K562 (cell line): ENCODE measurements at regions not wholly inside any gene's neighbourhood (a gene's known extent, or its start where the extent isn't known, plus 50 kb on each side); places are given as distances from the start of the nearest gene placed in this dataset.

Experiments
- ATAC-seq: fragments of 200-7000 bp; cut with Tn5 transposase; 3 replicates; pipeline ENCODE4 v1.9.1; 2020; ENCODE audit warnings: moderate library complexity
- BruUV-seq: library from RNA; stranded (reverse); fragments of 400-500 nt; replicated peaks from 2 replicates; lab custom pipeline; 2021; lab: Mats Ljungman, UMichigan
- CTCF ChIA-PET: fragments of 300-600 bp; formaldehyde crosslinking; extraction: SDS; loops from one replicate; lab custom pipeline; 2021; ENCODE audit warnings: low intra/inter-chr PET ratio; lab: Yijun Ruan, JAX
- POLR2A ChIA-PET: fragments of 300-600, 350-650 bp; sonication (Branson Sonifier 250); formaldehyde crosslinking; extraction: SDS; loops from one replicate; lab custom pipeline; 2021; ENCODE audit warnings: antibody characterized with exemption, inconsistent platforms; lab: Yijun Ruan, JAX
- DNase-seq, 4 experiments: peaks; one replicate each; pipeline versions ENCODE4 v3.0.0 to v3.0.0-alpha.2; 2011 to 2018; ENCODE audit warnings: low spot score in 3 of 4, mixed read lengths in 3 of 4; ENCODE audit errors: extremely low read depth in 1 of 4
- FAIRE-seq: peaks from 2 replicates; lab custom pipeline; 2011; peaks lifted over from hg19 to GRCh38; lab: Jason Lieb, UNC
- H2AFZ ChIP-seq: 2 replicates; pipeline ENCODE4 v1.6.0; 2011; ENCODE audit warnings: low read depth, low read length, control low read depth, inconsistent platforms
- H3K27ac ChIP-seq: fragments of 200-600 bp; 3 replicates; pipeline ENCODE4 v1.8.0; 2011; ENCODE audit warnings: low read depth, mild to moderate bottlenecking, control low read depth, inconsistent platforms, low read length, moderate library complexity, mixed read lengths; ENCODE audit errors: extremely low read depth
- H3K27me3 ChIP-seq, 2 experiments: fragments of 300-600 bp in 1 of 2; 2 replicates in 1 of 2; 3 replicates in 1 of 2; pipeline versions ENCODE4 v1.6.0 to v1.8.0; 2011; ENCODE audit warnings: inconsistent platforms in 2 of 2, low read length in 2 of 2, mild to moderate bottlenecking in 1 of 2, mixed read lengths in 1 of 2, moderate library complexity in 1 of 2; ENCODE audit not compliant: control insufficient read depth in 2 of 2, insufficient read depth in 2 of 2
- H3K36me3 ChIP-seq: fragments of 300-600 bp; 3 replicates; pipeline ENCODE4 v1.8.0; 2011; ENCODE audit warnings: mild to moderate bottlenecking, low read length, inconsistent platforms; ENCODE audit not compliant: control insufficient read depth, insufficient read depth
- H3K4me1 ChIP-seq, 2 experiments: fragments of 200-600 bp in 1 of 2; replicated peaks in 1 of 2; 2 replicates in 1 of 2; 3 replicates in 1 of 2; pipeline versions ENCODE4 v1.5.1 to v1.8.0; 2011; ENCODE audit warnings: inconsistent platforms in 2 of 2, low read length in 2 of 2, mild to moderate bottlenecking in 1 of 2, mixed read lengths in 1 of 2, moderate library complexity in 1 of 2; ENCODE audit not compliant: control insufficient read depth in 2 of 2, insufficient read depth in 2 of 2
- H3K4me2 ChIP-seq: 2 replicates; pipeline ENCODE4 v1.6.1; 2011; ENCODE audit warnings: low read length, control low read depth, inconsistent platforms, mixed read lengths; ENCODE audit not compliant: insufficient read depth
- H3K4me3 ChIP-seq: fragments of 200-600 bp; sonication (generic), shearing (Covaris generic); 2 replicates; pipeline ENCODE4 v1.5.1; 2016; ENCODE audit warnings: control low read depth, inconsistent platforms
- H3K79me2 ChIP-seq: fragments of 200-600 bp; 3 replicates; pipeline ENCODE4 v1.8.0; 2011; ENCODE audit warnings: low read length, inconsistent platforms; ENCODE audit not compliant: control insufficient read depth, insufficient read depth
- H3K9ac ChIP-seq, 2 experiments: 2 replicates each; pipeline versions ENCODE4 v1.6.0 to v1.6.1; 2011; ENCODE audit warnings: low read depth in 2 of 2, low read length in 2 of 2, control low read depth in 1 of 2, inconsistent platforms in 1 of 2, mild to moderate bottlenecking in 1 of 2, mixed read lengths in 1 of 2; ENCODE audit not compliant: insufficient read depth in 1 of 2
- H3K9me1 ChIP-seq: one replicate; pipeline ENCODE4 v1.6.0; 2011; ENCODE audit warnings: inconsistent platforms, mild to moderate bottlenecking, low read length, moderate library complexity; ENCODE audit not compliant: control insufficient read depth, insufficient read depth
- H3K9me3 ChIP-seq: replicated peaks from 2 replicates; pipeline ENCODE4 v1.5.1; 2011; ENCODE audit warnings: low read depth, low read length, inconsistent platforms; ENCODE audit not compliant: control insufficient read depth, insufficient read depth
- H4K20me1 ChIP-seq: replicated peaks from 2 replicates; pipeline ENCODE4 v1.6.1; 2011; ENCODE audit warnings: low read length, inconsistent platforms, mixed read lengths; ENCODE audit not compliant: control insufficient read depth, insufficient read depth
- ETV6 ChIP-seq, 3 experiments: fragments of 150-350 bp in 1 of 3; sonication (generic) in 1 of 3; formaldehyde crosslinking in 1 of 3; IDR thresholded peaks; 2 replicates each; pipeline versions ENCODE4 v1.6.1 to v1.8.0; 2014 to 2022; ENCODE audit warnings: borderline replicate concordance in 2 of 3, low read depth in 2 of 3, antibody characterized with exemption in 1 of 3, low read length in 1 of 3, mild to moderate bottlenecking in 1 of 3, missing genetic modification reagents in 1 of 3
- GATAD2A ChIP-seq: fragments of 450-650 bp; IDR thresholded peaks from 2 replicates; pipeline ENCODE4 v1.6.1; 2017
- ILF3 ChIP-seq: fragments of 450-650 bp; IDR thresholded peaks from 2 replicates; pipeline ENCODE4 v1.6.1; 2018; ENCODE audit warnings: antibody characterized with exemption, mild to moderate bottlenecking, moderate library complexity, borderline replicate concordance
- KLF13 ChIP-seq: fragments of 450-650 bp; IDR thresholded peaks from 2 replicates; pipeline ENCODE4 v1.6.1; 2016; ENCODE audit warnings: missing genetic modification characterization, low read depth, mild to moderate bottlenecking, missing compliant biosample characterization, moderate library complexity, borderline replicate concordance
- NFXL1 ChIP-seq: fragments of 450-650 bp; formaldehyde crosslinking; IDR thresholded peaks from 2 replicates; pipeline ENCODE4 v1.4.0; 2021; ENCODE audit warnings: mild to moderate bottlenecking
- NR1H2 ChIP-seq: sonication (generic); formaldehyde crosslinking; IDR thresholded peaks from 2 replicates; pipeline ENCODE4 v1.4.0; 2020; ENCODE audit warnings: mild to moderate bottlenecking, missing genetic modification reagents
- PTBP1 ChIP-seq: fragments of 200-400 bp; formaldehyde crosslinking; IDR thresholded peaks from 2 replicates; pipeline ENCODE4 v1.6.1; 2017; ENCODE audit warnings: low read depth, low read length
- in situ Hi-C: fragments of 300-500 bp; cut with MboI; formaldehyde crosslinking; loops from 4 replicates; pipeline ENCODE4 v1.15.0; 2018; ENCODE audit warnings: inconsistent platforms, mixed read lengths
- intact Hi-C: fragments of 100-400 bp; cut with micrococcal nuclease; formaldehyde crosslinking; loops from 2 replicates; pipeline ENCODE4 v1.14.2; 2022
- TF ChIP-seq, protein P1 (sequence below): fragments of 150-350 bp; conservative IDR thresholded peaks from 2 replicates; pipeline ENCODE4 v1.6.1; 2014; ENCODE audit warnings: low read length
- TF ChIP-seq, protein P2 (sequence below): fragments of 450-650 bp; conservative IDR thresholded peaks from 2 replicates; pipeline ENCODE4 v1.6.1; 2016; ENCODE audit warnings: missing genetic modification characterization, low read depth, mild to moderate bottlenecking, control low read depth, missing compliant biosample characterization
- TF ChIP-seq, protein P3 (sequence below): fragments of 450-650 bp; IDR thresholded peaks from 2 replicates; pipeline ENCODE4 v1.6.1; 2016; ENCODE audit warnings: borderline replicate concordance
- TF ChIP-seq, protein P4 (sequence below): sonication (generic); formaldehyde crosslinking; IDR thresholded peaks from 2 replicates; pipeline ENCODE4 v1.8.1; 2023; ENCODE audit warnings: mild to moderate bottlenecking, missing genetic modification reagents, moderate library complexity
- TF ChIP-seq, protein P5 (sequence below): fragments of 450-650 bp; IDR thresholded peaks from 2 replicates; pipeline ENCODE4 v1.6.1; 2017; ENCODE audit warnings: mild to moderate bottlenecking, moderate library complexity

DNA sequence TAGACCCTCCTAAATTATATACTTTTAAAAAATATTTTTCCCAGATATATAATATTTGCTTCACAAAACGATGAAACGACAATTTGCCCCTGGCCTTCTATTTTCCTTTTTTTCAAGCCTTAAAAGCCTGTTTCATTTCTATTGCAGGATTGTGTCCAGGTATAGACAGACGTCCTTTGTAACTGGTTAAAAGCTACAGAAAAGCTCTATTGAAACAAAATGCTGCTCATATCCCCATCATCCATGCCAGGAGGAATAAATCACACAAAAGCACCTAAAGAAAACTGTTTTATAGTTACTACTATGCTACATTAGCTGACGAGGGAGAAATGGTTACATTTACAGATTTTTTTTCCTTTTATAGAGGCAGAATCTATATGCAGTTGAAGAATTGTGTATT lies 765.1 kb downstream of the DIAPH3 start (continued):
- TF ChIP-seq, protein P1, sequence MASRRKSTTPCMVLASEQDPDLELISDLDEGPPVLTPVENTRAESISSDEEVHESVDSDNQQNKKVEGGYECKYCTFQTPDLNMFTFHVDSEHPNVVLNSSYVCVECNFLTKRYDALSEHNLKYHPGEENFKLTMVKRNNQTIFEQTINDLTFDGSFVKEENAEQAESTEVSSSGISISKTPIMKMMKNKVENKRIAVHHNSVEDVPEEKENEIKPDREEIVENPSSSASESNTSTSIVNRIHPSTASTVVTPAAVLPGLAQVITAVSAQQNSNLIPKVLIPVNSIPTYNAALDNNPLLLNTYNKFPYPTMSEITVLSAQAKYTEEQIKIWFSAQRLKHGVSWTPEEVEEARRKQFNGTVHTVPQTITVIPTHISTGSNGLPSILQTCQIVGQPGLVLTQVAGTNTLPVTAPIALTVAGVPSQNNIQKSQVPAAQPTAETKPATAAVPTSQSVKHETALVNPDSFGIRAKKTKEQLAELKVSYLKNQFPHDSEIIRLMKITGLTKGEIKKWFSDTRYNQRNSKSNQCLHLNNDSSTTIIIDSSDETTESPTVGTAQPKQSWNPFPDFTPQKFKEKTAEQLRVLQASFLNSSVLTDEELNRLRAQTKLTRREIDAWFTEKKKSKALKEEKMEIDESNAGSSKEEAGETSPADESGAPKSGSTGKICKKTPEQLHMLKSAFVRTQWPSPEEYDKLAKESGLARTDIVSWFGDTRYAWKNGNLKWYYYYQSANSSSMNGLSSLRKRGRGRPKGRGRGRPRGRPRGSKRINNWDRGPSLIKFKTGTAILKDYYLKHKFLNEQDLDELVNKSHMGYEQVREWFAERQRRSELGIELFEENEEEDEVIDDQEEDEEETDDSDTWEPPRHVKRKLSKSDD = no peak
- TF ChIP-seq, all 486 proteins: peak for 0

DNA sequence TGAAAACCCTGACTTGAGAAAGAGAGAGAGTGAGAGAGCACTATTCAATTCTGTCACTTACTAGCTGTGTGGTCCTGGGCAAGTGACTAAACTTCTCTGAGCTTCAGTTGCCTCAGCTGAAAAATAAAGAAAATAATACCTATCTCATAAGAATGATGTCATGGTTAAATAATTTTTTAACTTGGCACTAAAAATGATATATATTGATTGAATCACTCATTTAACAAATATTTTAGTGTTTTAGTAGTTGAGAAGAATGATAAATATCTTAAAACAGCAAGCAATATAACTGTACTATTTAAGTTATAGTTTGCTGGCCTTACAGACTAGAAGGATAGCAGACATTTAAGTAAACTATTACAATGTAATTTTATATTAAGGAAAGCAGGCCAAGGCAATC lies 764.2 kb downstream of the DIAPH3 start:
- DNase-seq = no peak
- H3K27me3 ChIP-seq = no peaks in the 10 kb centered on the region
- no TSS peak for BruUV-seq
- no peak for FAIRE-seq
- H2AFZ ChIP-seq = no peak overlapping the region
- H3K4me2 ChIP-seq = no peak overlapping the region
- ATAC-seq = no peak
- ChIA-PET CTCF (no interaction called here), POLR2A (no interaction called here)
- H3K4me3 ChIP-seq = no peak overlapping the region
- H3K27ac ChIP-seq = no peak overlapping the region
- in situ Hi-C loops = loop anchor here (25.0 kb wide), 1 partner anchor 938 kb away; no protein-coding TSS in a partner anchor
- H3K4me1 ChIP-seq = no peaks in the 10 kb centered on the region
- no peaks in the 10 kb centered on the region for H3K79me2 ChIP-seq
- no peaks in the 10 kb centered on the region for H3K9me1 ChIP-seq
- intact Hi-C loops = loop anchor here (10.0 kb wide), 3 partner anchors 145 to 825 kb away; no protein-coding TSS in a partner anchor
- H3K36me3 ChIP-seq = no peaks in the 10 kb centered on the region
- no peak for TF ChIP-seq KLF13 (tag)
- TF ChIP-seq ETV6 (IDR thresholded peaks at IDR 0.05; ENCODE audit: borderline replicate concordance in 1 of 2, low read depth in 2 of 2, low read length in 1 of 2) = no peak
- TF ChIP-seq ETV6 (CRISPR knock-in tag; IDR thresholded peaks at IDR 0.05; ENCODE audit: borderline replicate concordance) = no peak
- no peak for TF ChIP-seq GATAD2A
- TF ChIP-seq, protein P2, sequence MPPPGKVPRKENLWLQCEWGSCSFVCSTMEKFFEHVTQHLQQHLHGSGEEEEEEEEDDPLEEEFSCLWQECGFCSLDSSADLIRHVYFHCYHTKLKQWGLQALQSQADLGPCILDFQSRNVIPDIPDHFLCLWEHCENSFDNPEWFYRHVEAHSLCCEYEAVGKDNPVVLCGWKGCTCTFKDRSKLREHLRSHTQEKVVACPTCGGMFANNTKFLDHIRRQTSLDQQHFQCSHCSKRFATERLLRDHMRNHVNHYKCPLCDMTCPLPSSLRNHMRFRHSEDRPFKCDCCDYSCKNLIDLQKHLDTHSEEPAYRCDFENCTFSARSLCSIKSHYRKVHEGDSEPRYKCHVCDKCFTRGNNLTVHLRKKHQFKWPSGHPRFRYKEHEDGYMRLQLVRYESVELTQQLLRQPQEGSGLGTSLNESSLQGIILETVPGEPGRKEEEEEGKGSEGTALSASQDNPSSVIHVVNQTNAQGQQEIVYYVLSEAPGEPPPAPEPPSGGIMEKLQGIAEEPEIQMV (tag) = no peak
- no peak for TF ChIP-seq NR1H2 (CRISPR knock-in tag)
- TF ChIP-seq ILF3 = no peak
- TF ChIP-seq, protein P3, sequence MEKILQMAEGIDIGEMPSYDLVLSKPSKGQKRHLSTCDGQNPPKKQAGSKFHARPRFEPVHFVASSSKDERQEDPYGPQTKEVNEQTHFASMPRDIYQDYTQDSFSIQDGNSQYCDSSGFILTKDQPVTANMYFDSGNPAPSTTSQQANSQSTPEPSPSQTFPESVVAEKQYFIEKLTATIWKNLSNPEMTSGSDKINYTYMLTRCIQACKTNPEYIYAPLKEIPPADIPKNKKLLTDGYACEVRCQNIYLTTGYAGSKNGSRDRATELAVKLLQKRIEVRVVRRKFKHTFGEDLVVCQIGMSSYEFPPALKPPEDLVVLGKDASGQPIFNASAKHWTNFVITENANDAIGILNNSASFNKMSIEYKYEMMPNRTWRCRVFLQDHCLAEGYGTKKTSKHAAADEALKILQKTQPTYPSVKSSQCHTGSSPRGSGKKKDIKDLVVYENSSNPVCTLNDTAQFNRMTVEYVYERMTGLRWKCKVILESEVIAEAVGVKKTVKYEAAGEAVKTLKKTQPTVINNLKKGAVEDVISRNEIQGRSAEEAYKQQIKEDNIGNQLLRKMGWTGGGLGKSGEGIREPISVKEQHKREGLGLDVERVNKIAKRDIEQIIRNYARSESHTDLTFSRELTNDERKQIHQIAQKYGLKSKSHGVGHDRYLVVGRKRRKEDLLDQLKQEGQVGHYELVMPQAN = no peak
- TF ChIP-seq, protein P4, sequence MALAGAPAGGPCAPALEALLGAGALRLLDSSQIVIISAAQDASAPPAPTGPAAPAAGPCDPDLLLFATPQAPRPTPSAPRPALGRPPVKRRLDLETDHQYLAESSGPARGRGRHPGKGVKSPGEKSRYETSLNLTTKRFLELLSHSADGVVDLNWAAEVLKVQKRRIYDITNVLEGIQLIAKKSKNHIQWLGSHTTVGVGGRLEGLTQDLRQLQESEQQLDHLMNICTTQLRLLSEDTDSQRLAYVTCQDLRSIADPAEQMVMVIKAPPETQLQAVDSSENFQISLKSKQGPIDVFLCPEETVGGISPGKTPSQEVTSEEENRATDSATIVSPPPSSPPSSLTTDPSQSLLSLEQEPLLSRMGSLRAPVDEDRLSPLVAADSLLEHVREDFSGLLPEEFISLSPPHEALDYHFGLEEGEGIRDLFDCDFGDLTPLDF (CRISPR knock-in tag) = no peak
- TF ChIP-seq NFXL1 (CRISPR knock-in tag) = no peak
- TF ChIP-seq, protein P5, sequence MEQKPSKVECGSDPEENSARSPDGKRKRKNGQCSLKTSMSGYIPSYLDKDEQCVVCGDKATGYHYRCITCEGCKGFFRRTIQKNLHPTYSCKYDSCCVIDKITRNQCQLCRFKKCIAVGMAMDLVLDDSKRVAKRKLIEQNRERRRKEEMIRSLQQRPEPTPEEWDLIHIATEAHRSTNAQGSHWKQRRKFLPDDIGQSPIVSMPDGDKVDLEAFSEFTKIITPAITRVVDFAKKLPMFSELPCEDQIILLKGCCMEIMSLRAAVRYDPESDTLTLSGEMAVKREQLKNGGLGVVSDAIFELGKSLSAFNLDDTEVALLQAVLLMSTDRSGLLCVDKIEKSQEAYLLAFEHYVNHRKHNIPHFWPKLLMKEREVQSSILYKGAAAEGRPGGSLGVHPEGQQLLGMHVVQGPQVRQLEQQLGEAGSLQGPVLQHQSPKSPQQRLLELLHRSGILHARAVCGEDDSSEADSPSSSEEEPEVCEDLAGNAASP = no peak
- no peak for TF ChIP-seq PTBP1
- H4K20me1 ChIP-seq = no peaks in the 10 kb centered on the region
- H3K9me3 ChIP-seq = no peaks in the 10 kb centered on the region
- no peak overlapping the region for H3K9ac ChIP-seq
